Effector CD8-positive, alpha-beta T cell (primary cell): ENCODE measurements at regions not wholly inside any gene's neighbourhood (a gene's known extent, or its start where the extent isn't known, plus 50 kb on each side); places are given as distances from the start of the nearest gene placed in this dataset.
"Not testable (repeated sequence)": the region's sequence is repeated elsewhere in the genome, so short reads cannot be mapped to it uniquely, and the experiment has no call there.

Experiments
- DNase-seq: peaks from one replicate; lab custom pipeline; 2025; lab: John Stamatoyannopoulos, UW

DNA sequence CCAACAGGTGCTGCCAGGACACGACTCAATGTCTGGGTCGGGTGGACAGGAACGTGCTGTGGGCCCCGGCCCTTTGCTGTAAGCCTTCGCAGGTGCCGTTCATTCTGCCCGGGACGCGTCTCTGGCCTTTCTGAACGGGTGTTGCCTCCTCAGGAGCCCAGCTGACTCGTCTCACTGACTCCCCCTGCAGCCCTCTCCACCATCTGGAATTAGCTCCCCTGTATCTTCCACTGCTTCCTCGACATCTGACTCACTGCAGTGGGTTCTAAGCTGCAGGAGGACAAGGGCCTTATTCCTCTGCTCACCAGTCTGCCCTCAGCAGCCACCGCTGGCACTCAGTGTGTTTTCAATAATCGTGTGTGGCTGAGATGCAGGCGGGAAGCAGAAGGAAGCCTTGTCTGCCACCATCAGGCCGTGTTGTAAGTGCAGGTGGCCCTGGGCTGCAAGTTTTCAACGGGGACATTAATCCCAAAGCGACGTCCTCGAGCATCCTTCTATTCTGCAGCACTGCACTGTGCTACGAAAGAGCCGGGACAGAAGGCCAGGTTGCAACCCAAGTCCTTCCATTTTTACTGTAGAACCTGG, 256.2 kb downstream of the FOXL1 start:
- DNase-seq, result no peak

DNA sequence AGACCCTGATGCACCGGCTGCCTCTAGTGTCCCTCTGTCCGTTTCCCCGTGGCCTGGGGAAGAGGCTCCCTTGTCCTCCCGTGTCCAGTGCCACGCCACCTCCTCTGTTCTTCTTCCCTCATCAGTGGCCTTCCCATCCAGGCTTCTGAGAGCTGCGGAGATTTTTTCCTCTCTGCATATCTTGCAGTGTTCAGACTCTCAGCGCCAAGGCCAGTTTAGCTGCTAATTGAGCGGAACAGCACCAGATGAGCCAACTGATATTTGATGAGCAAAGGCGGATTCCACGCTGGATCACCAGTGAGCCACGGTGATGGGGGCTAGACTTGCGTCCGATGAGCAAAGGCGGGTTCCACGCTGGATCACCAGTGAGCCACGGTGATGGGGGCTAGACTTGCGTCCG, 257.6 kb downstream of the FOXL1 start:
- no peak for DNase-seq

DNA sequence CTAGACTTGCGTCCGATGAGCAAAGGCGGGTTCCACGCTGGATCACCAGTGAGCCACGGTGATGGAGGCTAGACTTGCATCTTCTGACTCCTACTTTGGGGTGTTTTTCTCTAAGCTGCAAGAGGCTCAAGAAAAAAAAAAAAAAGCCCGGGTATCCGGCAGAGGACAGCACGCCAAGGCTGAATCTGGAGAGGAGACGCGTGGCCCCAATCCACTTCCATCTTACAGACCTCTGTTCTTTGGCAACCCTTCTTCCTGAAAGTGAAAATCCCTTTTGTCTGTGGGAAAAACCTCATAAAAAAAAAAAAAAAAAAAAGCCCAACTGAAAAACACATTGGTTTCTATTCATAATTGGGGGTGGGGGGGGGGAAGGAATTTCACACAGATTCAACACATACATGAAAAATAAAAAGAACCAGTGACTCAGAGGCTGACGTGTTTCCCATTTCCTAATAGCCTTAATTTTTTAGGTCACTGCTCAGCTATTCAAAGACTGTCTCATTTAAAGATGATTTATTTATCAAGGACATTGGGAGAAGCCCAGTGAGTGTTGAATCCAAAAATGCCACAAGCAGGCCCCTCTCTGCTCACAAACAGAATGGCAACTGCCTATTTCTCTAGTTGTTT, 258.3 kb downstream of the FOXL1 start:
- no peak for DNase-seq

DNA sequence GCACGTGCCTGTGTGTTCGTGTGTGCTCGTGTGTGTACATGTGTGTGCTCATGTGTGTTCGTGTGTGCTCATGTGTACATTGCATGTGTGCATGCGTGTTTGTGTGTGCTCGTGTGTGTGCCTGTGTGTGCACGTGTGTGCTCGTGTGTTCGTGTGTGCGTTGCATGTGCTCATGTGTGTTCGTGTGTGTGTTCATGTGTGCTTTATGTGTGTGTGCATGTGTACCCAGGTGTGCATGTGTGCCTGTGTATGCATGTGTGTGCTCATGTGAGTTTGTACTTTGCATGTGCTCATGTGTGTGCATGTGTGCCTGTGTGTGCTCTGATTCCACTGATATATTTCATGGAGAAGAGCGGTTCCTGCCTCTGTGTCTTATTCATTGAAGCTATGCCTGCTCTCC, 265.5 kb downstream of the FOXL1 start:
- DNase-seq, result no peak

DNA sequence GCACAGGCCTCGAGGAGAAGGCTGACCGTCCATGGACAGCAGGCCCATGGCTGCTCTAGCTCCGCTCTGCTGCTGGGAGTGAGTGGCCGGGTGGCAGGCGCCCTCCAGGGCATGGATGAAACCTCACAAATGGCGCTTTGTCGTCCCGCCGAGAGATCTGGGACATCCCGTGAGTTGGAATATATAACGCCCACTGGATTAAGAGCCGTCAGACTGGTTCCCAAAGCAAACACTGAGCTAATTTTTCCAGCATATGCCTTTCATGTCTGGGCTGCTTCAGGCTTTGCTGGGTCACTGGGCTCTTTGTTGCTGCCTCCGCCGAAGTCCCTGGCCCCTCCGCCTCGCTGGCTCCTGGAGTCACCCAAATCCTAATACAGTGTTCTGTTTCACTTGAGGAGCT, 266.3 kb downstream of the FOXL1 start:
- no peak for DNase-seq

DNA sequence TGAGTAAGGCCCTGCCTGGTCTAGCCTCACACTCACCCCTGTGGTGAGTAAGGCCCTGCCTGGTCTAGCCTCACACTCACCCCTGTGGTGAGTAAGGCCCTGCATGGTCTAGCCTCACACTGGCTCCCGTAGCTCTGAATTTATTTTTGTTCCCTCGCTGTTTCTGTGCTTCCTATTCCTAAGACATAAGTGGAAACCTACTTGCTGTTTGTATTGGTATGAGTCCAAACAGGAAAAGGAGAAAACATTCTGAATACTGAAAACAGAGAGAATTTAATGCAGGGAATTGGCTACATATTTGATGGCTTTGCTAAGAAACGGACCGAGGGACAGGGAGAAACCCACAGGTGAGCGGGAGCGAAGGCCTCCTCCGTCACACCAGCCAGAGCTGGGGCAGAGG, 267.8 kb downstream of the FOXL1 start:
- no peak for DNase-seq

DNA sequence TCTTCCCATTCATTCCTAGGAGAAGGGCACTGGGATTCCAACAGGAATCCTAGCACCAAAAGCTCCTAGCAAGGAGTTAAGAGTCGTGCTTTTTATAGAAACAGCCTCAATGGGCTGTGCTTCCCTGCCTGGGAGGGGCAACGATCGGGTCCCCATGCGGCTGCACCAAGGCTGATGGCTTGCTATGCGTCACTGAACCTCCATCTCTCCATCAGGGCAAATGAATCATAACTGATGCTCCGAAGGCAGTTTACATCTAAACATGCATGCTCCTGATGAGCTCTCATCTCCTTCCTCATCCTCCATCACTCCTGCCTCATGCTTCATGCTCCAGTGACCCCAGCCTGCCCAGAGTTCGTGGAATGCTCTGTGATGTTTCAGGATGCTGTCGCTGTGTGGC, 270.5 kb downstream of the FOXL1 start:
- DNase-seq, result no peak

DNA sequence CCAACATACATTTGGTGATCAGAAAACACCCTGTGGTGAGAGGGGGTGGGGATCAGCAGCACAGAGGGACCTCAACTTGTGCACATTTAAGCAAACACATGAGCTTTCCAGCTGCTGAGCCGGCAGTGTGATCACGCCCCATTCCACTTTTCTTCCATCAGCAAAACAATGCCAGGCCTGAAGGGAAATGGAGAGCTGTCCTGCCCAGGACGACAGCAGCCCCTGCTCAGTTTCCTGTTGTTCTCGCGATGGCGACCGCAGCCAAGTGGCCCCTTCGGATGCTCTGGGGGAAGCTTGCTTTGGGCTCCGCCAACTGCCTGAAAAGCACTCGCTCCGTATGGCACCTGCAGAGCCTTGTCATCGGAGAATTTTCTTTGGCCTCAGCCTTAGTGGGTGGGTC, 272.3 kb downstream of the FOXL1 start:
- no peak for DNase-seq

DNA sequence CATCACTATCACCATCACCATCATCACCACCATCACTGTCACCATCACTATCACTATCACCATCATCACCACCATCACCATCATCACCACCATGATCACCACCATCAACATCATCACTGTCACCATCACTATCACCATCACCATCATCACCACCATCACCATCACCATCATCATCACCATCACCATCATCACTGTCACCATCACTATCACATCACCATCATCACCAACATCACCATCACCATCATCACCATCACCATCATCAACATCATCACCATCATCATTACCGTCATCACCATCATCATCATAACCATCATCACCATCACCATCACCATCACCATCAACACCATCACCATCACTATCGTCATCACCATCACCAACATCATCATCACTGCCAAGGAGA, 273.8 kb downstream of the FOXL1 start:
- no peak for DNase-seq

DNA sequence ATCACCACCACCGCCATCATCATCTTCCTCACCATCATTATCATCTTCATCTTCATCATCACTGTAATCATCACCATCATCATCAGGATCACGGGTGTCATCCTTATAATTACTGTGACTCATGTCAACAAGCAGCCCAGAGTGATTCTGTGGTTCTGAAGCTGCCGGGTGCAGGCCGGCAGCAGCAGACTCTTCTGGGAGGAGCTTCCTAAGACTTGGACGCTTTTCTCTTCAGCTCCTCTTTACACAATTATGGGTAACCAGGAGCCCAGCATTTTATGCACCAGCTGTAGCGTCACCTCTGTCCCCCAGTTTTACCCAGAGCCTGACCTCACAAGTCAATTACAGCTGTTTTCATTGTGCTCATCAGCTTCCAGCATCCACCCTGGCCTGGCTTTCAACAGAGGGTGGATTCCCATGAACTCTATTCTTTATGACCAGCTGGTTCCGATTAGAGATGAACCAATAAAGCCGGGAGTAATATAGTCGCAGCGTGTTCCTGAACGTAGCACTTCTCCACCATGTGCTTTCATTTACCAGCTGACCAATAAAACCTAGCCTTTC, 275.8 kb downstream of the FOXL1 start:
- no peak for DNase-seq

DNA sequence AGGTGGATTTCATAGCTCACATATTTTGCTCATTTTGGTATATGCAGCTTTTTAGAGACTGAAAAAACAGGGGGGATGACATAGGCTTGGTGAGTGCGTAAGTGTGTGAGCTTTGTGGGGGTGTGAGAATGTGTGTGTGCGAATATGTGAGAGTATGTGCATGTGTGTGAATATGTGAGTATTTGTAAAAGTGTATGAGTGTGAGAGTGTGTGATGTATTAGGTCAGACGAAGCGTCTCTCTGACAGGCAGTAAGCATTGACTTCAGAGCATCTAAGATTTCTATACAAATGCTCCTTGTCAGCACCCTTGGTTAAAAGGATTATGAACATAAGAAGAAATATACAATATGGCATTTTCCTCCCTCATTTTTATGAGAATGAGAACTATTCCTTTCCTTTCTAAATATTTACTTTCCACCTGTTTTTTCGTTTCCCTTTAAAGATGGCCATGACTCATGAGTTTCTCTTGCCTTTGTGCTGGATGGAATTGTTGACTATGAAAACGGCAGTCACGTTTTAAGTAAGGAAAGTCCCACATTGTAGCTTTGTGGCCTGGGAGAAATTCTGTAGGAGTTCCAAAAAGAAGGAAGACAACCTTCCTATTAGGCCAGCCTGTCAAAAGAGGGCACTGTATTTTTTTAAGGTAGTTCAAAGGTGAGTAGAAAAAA, 276.4 kb downstream of the FOXL1 start:
- DNase-seq, result no peak

DNA sequence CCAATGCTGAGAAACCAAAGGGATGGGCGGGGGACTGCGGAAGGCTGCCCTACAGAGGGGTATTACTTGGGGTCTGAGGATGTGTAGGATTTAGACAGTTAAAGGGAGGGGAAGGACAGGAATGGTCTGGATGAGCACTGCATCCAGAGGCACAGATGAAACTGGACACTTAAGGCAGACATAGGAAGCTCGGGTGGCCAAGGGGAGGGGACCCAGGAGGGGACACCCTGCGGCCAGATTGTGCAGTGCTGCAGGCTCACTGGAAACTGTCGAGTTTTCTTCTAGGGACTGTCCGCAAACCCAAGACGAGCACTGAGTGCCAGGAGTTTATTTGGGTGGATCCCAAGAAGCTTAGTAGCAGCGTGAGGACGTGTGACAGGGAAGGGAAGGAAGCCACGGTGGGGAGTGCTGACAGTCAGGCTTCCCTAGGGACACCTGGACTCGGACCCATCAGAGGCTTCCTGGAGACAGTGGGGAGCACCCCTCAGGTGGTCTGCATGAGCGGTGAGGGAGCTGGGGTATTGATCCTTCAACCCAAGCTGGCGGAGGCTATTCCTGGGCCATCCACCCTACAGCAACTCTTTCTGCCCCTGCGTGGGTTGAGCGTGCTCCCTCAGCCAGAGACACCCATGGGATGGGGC, 278.7 kb downstream of the FOXL1 start:
- no peak for DNase-seq

DNA sequence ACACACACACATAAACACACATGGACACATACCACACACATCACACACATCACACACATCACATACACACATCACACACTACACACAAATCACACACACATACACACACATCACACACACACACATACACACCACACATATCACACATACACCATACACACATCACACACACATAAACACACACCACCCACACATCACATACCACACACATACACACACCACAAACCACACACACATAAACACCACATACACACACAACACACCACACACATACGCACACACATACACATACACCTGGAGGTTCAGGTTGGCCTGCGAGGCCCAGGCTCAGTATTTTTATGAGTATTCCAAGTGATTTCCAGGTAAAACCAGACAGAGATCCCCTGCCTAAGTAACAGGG, 279.5 kb downstream of the FOXL1 start:
- no peak for DNase-seq

DNA sequence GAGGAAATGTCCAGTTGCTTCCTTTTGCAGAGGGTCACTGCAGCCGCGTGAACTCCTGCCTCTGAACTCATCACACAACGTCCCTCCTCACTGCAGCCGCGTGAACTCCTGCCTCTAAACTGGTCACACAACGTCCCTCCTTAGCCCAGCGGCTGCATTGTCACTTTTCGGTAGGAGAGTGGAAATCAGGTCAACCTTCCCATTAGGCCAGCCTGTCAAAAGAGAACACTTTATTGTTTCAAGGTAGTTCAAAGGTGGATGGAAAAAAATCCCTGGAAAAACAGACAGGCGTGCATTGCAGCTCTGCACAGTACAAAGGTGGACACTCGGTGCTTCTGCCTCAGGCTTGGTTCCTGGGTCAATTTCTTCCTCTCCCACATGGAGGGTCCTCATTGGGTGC, 280.2 kb downstream of the FOXL1 start:
- DNase-seq, result no peak

DNA sequence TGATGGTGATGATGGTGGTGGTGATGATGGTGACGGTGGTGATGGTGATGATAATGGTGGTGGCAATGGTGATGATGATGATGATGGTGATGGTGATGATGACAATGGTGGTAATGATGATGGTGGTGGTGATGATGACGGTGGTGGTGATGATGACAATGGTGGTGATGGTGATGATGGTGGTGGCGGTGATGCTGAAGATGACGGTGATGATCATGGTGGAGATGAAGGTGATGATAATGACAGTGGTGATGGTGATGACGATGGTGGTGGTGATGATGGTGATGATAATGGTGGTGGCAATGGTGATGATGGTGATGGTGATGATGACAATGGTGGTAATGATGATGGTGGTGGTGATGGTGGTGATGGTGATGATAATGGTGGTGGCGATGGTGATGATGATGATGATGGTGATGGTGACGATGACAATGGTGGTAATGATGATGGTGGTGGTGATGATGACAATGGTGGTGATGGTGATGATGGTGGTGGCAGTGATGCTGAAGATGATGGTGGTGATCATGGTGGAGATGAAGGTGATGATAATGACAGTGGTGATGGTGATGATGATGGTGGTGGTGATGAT, 283.0 kb downstream of the FOXL1 start:
- not testable (repeated sequence) for DNase-seq

DNA sequence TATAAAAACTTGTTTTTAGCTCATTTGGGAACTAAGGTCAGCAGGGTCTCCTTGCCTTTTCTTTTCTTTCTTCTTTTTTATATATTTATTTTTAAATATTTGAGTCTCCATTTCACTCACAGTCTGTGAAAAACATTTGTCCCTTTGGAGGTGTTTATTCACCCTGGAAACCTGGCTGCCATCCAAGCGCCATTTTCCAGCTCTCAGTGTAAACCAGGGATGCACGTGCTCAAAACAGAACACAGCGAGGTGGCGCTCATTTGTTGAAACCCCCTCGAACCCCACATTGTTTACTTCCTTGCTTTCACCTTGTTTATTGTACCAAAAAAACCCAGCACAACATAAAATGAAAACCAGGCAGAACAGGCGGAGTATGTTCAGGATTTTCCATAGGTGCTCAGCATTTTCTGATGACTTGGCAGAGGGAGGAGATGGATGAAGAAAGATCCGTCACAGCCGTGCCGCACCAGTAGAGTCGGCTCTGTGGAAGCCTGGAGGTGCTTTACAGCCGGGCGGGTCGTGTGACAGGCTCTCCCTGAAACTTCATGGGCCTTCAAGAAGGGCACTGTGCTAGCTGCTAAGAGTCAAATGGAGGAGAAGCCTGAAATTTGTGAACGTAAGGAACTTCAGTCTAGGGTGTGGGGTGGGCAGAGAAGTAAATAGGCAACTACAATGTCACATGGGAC, 284.4 kb downstream of the FOXL1 start:
- DNase-seq, result no peak

DNA sequence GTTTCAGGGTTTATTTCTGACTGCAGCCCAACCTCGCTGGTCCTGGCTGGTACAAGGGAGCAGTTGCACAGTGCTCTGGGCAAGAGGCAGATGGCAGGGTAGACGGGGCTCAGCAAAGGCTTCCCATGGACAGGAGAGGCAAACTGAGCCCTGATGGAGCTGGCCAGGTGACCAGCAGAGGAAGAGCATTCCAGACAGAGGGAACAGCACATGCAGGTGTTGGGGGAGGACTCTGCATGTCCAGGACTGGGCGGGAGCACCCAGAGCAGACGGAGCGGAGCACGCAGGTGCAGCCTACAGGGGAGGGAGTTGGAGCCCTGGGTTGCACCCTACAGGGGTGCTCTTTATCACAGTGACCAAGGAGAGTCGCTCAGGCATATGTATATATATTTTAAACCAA, 285.3 kb downstream of the FOXL1 start:
- DNase-seq, result no peak

DNA sequence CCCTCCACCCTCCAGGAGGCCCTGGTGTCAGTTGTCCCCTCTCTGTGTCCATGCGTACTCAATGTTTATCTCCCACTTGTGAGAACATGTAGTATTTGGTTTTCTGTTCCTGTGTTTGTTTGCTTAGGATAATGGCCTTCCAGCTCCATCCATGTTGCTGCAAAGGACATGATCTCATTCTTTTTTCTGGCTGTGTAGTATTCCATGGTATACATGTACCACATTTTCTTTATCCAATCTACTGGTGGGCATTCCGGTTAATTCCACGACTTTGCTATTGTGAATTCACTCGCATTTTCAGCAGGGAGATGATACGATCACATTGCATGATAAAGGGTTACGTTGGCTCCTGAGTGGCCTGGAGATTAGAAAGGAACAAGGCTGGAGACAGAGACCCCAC, 286.2 kb downstream of the FOXL1 start:
- no peak for DNase-seq

DNA sequence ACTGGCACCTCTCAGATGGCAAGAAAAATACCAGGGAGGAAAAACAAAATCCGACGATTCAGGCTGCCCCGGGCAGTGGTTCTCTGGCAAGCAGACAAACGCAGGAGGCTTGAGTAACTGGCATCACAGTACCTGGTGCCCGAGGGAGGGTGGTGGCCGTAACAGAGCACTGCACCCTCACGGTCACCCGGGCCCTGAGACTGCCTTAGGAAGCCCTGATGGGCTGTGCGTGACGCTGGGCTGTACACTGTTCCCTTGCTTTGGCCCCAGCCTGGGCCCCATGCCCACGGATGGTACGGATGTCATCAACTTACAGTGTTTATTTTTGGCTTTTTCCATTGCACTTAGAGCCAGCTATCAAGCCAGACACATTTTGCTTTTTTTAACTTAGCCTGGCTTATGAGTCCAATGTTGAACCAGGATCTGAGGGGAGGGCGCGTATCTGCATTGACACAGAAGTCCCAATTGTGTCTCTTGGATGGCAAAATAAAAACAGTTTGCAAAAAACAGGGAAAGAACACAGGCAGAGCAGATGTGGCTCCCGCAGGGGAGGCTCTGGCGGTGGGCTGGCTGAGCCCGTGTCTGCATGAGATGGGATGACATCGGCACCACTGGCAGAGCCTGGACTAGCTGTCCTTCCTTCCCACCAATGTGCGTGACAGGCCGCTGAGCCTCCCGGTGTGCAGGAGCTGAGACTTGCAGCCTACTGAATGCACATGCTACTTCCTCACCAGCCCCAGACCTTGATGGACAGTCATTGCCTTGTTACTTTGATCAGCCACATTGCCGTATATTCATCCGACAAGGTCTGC, 287.7 kb downstream of the FOXL1 start:
- DNase-seq, result no peak

DNA sequence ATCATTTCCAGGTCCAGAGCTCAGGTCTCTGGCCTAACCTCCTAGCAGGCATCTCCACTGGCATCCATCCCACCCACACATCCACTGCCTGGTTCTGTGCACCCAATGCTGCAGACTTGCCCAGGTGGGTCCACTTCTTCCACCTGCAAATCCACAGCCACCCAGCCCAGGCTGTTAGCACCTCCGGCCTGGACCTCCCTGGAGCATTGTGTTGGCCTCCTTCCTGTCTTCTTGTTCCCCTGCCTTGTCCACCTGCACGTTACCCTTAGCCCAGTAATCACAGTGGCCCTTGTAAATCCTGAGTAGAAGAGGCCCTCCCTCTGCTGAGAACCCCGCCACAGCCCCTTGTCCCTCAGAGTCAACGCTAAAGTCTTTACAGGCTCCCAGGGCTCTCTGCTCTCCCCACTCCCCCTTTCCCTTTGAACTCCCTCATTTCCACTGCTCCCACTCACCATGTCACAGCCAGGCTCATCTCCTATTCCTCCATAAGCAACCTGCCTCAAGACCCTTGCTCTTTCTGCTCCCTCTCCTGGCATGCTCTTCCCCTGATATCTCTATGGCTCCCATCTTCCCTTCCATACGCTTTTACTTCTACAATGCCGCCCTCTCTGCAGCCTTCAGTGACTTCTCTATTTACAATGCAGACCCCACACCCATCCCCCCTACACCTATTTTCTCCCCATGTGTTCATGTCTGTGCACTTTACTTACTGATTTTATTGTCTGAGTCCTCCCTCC, 288.8 kb downstream of the FOXL1 start:
- no peak for DNase-seq
